ENCODE measurements at regions not wholly inside any gene's neighbourhood (a gene's known extent, or its start where the extent isn't known, plus 50 kb on each side); places are given as distances from the start of the nearest gene placed in this dataset.

GRCh38 chr2:226256237-226256636, 543.4 kb downstream of the IRS1 start:
- no peak overlapping the region for H3K27ac ChIP-seq (ENCODE audit: low read depth)
- no peak overlapping the region for H3K4me3 Mint-ChIP-seq
- no peaks in the 10 kb centered on the region for H3F3A ChIP-seq (replicated peaks; ENCODE audit: low read depth)
- no peaks in the 10 kb centered on the region for H4K20me1 ChIP-seq (replicated peaks; ENCODE audit: insufficient read depth)
- H3K27ac Mint-ChIP-seq, result no peak overlapping the region
- H3K9me3 Mint-ChIP-seq, result no peaks in the 10 kb centered on the region
- ATAC-seq (no peak), DNase-seq (ENCODE audit: low spot score) (no peak)
- H3K27me3 Mint-ChIP-seq (ENCODE audit: insufficient read depth, low read depth, poor library complexity), result no peaks in the 10 kb centered on the region
- no peaks in the 10 kb centered on the region for H3K36me3 Mint-ChIP-seq (ENCODE audit: low read depth)
- TF ChIP-seq CREB1 (CRISPR knock-in tag; IDR thresholded peaks at IDR 0.05; ENCODE audit: low read depth) (no peak), ZNF462 (CRISPR knock-in tag; IDR thresholded peaks at IDR 0.05) (no peak), ZNF114 (CRISPR knock-in tag; IDR thresholded peaks at IDR 0.05) (no peak), ETS1 (IDR thresholded peaks at IDR 0.05) (no peak), STAT1 (IDR thresholded peaks at IDR 0.05; ENCODE audit: unreplicated experiment) (no peak)
- H3K4me3 ChIP-seq, result no peak overlapping the region
- H3K4me2 ChIP-seq, result no peak overlapping the region
- no peaks in the 10 kb centered on the region for H3K27me3 ChIP-seq (ENCODE audit: insufficient read depth)
- no peaks in the 10 kb centered on the region for H3K36me3 ChIP-seq (ENCODE audit: insufficient read depth)
- H3K4me1 ChIP-seq (ENCODE audit: insufficient read depth), result no peaks in the 10 kb centered on the region
- H3K9me2 ChIP-seq (ENCODE audit: insufficient read depth), result no peaks in the 10 kb centered on the region
- H2AFZ ChIP-seq, result no peak overlapping the region
- H3K4me1 Mint-ChIP-seq, result no peaks in the 10 kb centered on the region
- H3K79me2 ChIP-seq (replicated peaks; ENCODE audit: insufficient read depth), result no peaks in the 10 kb centered on the region

GRCh38 chr2:226251661-226252060, 548.0 kb downstream of the IRS1 start:
- no peak overlapping the region for H3K27ac Mint-ChIP-seq
- no peak overlapping the region for H3K4me3 Mint-ChIP-seq
- no peaks in the 10 kb centered on the region for H3K9me3 Mint-ChIP-seq
- TF ChIP-seq CREB1 (CRISPR knock-in tag; IDR thresholded peaks at IDR 0.05; ENCODE audit: low read depth), result no peak
- no peak for TF ChIP-seq ZNF331 (CRISPR knock-in tag; IDR thresholded peaks at IDR 0.05; ENCODE audit: low read depth)
- TF ChIP-seq NANOG (IDR thresholded peaks at IDR 0.05; ENCODE audit: borderline replicate concordance), result no peak
- no peak for TF ChIP-seq ETS1 (IDR thresholded peaks at IDR 0.05)
- no peak for TF ChIP-seq EZH2phosphoT487 (IDR thresholded peaks at IDR 0.05; ENCODE audit: unreplicated experiment)
- TF ChIP-seq CTCF (conservative IDR thresholded peaks at IDR 0.05; ENCODE audit: low read depth in 2 of 2), result no peak
- no peak for TF ChIP-seq STAT1 (IDR thresholded peaks at IDR 0.05; ENCODE audit: unreplicated experiment)

More at GRCh38 chr2:226251661-226252060, 548.0 kb downstream of the IRS1 start:
- H3K4me1 Mint-ChIP-seq, result no peaks in the 10 kb centered on the region
- Histone ChIP-seq H3K4me2 (no peak overlapping the region), H3F3A (replicated peaks; ENCODE audit: low read depth) (no peaks in the 10 kb centered on the region), H3K36me3 (ENCODE audit: insufficient read depth) (no peaks in the 10 kb centered on the region), H3K27ac (ENCODE audit: low read depth) (no peak overlapping the region), H3K9me2 (ENCODE audit: insufficient read depth) (no peaks in the 10 kb centered on the region), H3K27me3 (ENCODE audit: insufficient read depth) (no peaks in the 10 kb centered on the region), H3K79me2 (replicated peaks; ENCODE audit: insufficient read depth) (no peaks in the 10 kb centered on the region), H2AFZ (no peak overlapping the region), H3K4me1 (ENCODE audit: insufficient read depth) (no peaks in the 10 kb centered on the region), H3K4me3 (no peak overlapping the region), H4K20me1 (replicated peaks; ENCODE audit: insufficient read depth) (no peaks in the 10 kb centered on the region)
- H3K27me3 Mint-ChIP-seq (ENCODE audit: insufficient read depth, low read depth, poor library complexity), result no peaks in the 10 kb centered on the region
- no peaks in the 10 kb centered on the region for H3K36me3 Mint-ChIP-seq (ENCODE audit: low read depth)
- DNase-seq (ENCODE audit: low spot score), result no peak
- ATAC-seq, result no peak
